HepG2 (cell line): ENCODE measurements at regions not wholly inside any gene's neighbourhood (a gene's known extent, or its start where the extent isn't known, plus 50 kb on each side); places are given as distances from the start of the nearest gene placed in this dataset.
"Not testable (repeated sequence)": the region's sequence is repeated elsewhere in the genome, so short reads cannot be mapped to it uniquely, and the experiment has no call there.

Experiments
- HDAC1 ChIP-seq: sonication (generic); formaldehyde crosslinking; IDR thresholded peaks from 2 replicates; pipeline ENCODE4 v1.5.1; 2020; ENCODE audit warnings: mild to moderate bottlenecking, missing genetic modification reagents
- MED1 ChIP-seq: sonication (generic); formaldehyde crosslinking; IDR thresholded peaks from 2 replicates; pipeline ENCODE4 v1.4.0; 2020; ENCODE audit warnings: missing genetic modification reagents
- TF ChIP-seq, protein P1 (sequence below): sonication (generic); formaldehyde crosslinking; IDR thresholded peaks from 2 replicates; pipeline ENCODE4 v1.5.0; 2020; ENCODE audit warnings: mild to moderate bottlenecking, missing genetic modification reagents, moderate library complexity

- not testable (repeated sequence) for TF ChIP-seq HDAC1, MED1 (CRISPR knock-in tag)
- TF ChIP-seq, protein P1, sequence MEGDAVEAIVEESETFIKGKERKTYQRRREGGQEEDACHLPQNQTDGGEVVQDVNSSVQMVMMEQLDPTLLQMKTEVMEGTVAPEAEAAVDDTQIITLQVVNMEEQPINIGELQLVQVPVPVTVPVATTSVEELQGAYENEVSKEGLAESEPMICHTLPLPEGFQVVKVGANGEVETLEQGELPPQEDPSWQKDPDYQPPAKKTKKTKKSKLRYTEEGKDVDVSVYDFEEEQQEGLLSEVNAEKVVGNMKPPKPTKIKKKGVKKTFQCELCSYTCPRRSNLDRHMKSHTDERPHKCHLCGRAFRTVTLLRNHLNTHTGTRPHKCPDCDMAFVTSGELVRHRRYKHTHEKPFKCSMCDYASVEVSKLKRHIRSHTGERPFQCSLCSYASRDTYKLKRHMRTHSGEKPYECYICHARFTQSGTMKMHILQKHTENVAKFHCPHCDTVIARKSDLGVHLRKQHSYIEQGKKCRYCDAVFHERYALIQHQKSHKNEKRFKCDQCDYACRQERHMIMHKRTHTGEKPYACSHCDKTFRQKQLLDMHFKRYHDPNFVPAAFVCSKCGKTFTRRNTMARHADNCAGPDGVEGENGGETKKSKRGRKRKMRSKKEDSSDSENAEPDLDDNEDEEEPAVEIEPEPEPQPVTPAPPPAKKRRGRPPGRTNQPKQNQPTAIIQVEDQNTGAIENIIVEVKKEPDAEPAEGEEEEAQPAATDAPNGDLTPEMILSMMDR: not testable (repeated sequence)
Measured at GRCh38 chr7:25602730-25603426, 374.6 kb upstream of the NPVF start.
